GM12878 (cell line): ENCODE measurements at regions not wholly inside any gene's neighbourhood (a gene's known extent, or its start where the extent isn't known, plus 50 kb on each side); places are given as distances from the start of the nearest gene placed in this dataset.

ENCODE experiments used
- ATAC-seq: fragments of 200-7000 bp; cut with Tn5 transposase; 3 replicates; pipeline ENCODE4 v1.9.1; 2020; ENCODE audit warnings: mild to moderate bottlenecking, moderate library complexity
- BruUV-seq: library from RNA; stranded (reverse); fragments of 400-500 nt; replicated peaks from 2 replicates; lab custom pipeline; 2021; lab: Mats Ljungman, UMichigan
- CTCF ChIA-PET: fragments of 300-600 bp; sonication (Branson Sonifier 250); formaldehyde crosslinking; extraction: SDS; loops from one replicate; lab custom pipeline; 2021; ENCODE audit warnings: inconsistent platforms; lab: Yijun Ruan, JAX
- POLR2A ChIA-PET: fragments of 350-600 bp; formaldehyde crosslinking; extraction: SDS; loops from one replicate; lab custom pipeline; 2021; ENCODE audit warnings: inconsistent platforms; lab: Charles Lee
- RAD21 ChIA-PET: fragments of 300-600 bp; sonication (Branson Sonifier 250); formaldehyde crosslinking; loops from one replicate; lab custom pipeline; 2023; ENCODE audit warnings: antibody characterized with exemption; ENCODE audit not compliant: unreplicated experiment; lab: Charles Lee
- SMC1A ChIA-PET: fragments of 300-600 bp; sonication (Branson Sonifier 250); formaldehyde crosslinking; loops from one replicate; lab custom pipeline; 2023; ENCODE audit not compliant: unreplicated experiment, uncharacterized antibody; lab: Charles Lee
- DNase-seq: peaks from one replicate; pipeline ENCODE4 v3.0.0-alpha.2; 2011; ENCODE audit warnings: low read depth, low spot score
- FAIRE-seq: peaks from 3 replicates; lab custom pipeline; 2011; peaks lifted over from hg19 to GRCh38; lab: Jason Lieb, UNC
- H2AFZ ChIP-seq: 2 replicates; pipeline ENCODE4 v1.6.0; 2011; ENCODE audit warnings: low read depth, low read length, control low read depth; ENCODE audit not compliant: control insufficient read depth
- H3K27ac ChIP-seq: 2 replicates; pipeline ENCODE4 v1.5.1; 2011; ENCODE audit warnings: control low read depth; ENCODE audit not compliant: control insufficient read depth, insufficient read depth
- H3K27me3 ChIP-seq, 2 experiments: replicated peaks in 1 of 2; 2 replicates each; pipeline versions ENCODE4 v1.6.0 to v1.6.1; 2011; ENCODE audit warnings: low read length in 1 of 2; ENCODE audit not compliant: control insufficient read depth in 2 of 2, insufficient read depth in 2 of 2
- H3K36me3 ChIP-seq, 2 experiments: 2 replicates each; pipeline ENCODE4 v1.5.1; 2011; ENCODE audit warnings: low read length in 1 of 2; ENCODE audit not compliant: control insufficient read depth in 2 of 2, insufficient read depth in 2 of 2
- H3K4me1 ChIP-seq: 2 replicates; pipeline ENCODE4 v1.6.1; 2011; ENCODE audit warnings: mild to moderate bottlenecking, low read length, moderate library complexity, mixed read lengths; ENCODE audit not compliant: control insufficient read depth, insufficient read depth
- H3K4me2 ChIP-seq: 2 replicates; pipeline ENCODE4 v1.6.0; 2011; ENCODE audit warnings: control low read depth; ENCODE audit not compliant: control insufficient read depth, insufficient read depth
- H3K4me3 ChIP-seq: fragments of 200-600 bp; sonication (generic); 2 replicates; pipeline ENCODE4 v1.5.1; 2016
- H3K79me2 ChIP-seq: 2 replicates; pipeline ENCODE4 v1.6.0; 2011; ENCODE audit warnings: low read length; ENCODE audit not compliant: control insufficient read depth, insufficient read depth
- H3K9ac ChIP-seq: 2 replicates; pipeline ENCODE4 v1.8.0; 2011; ENCODE audit warnings: low read length, control low read depth, mixed read lengths; ENCODE audit not compliant: control insufficient read depth, insufficient read depth
- H3K9me3 ChIP-seq: replicated peaks from 3 replicates; pipeline ENCODE4 v1.5.1; 2011; ENCODE audit warnings: mild to moderate bottlenecking, low read length; ENCODE audit not compliant: control insufficient read depth, insufficient read depth
- H4K20me1 ChIP-seq: 2 replicates; pipeline ENCODE4 v1.6.0; 2011; ENCODE audit not compliant: control insufficient read depth, insufficient read depth
- NFYB ChIP-seq: IDR thresholded peaks from 2 replicates; pipeline ENCODE4 v1.6.1; 2011; ENCODE audit warnings: low read depth, mild to moderate bottlenecking, low read length, improper control_type of control experiment, moderate library complexity; ENCODE audit not compliant: insufficient read depth
- NRF1 ChIP-seq: conservative IDR thresholded peaks from 2 replicates; pipeline ENCODE4 v1.6.1; 2011; ENCODE audit warnings: mild to moderate bottlenecking, low read depth, low read length, improper control_type of control experiment
- PAX5 ChIP-seq: IDR thresholded peaks from 2 replicates; pipeline ENCODE4 v1.6.1; 2011; ENCODE audit warnings: low read depth, low read length, borderline replicate concordance
- PML ChIP-seq: IDR thresholded peaks from 2 replicates; pipeline ENCODE4 v1.6.1; 2012; ENCODE audit warnings: low read length, inconsistent platforms
- SUPT20H ChIP-seq: IDR thresholded peaks from 2 replicates; pipeline ENCODE4 v1.6.1; 2011; ENCODE audit warnings: low read depth, mild to moderate bottlenecking, low read length, moderate library complexity, borderline replicate concordance; ENCODE audit not compliant: control insufficient read depth
- WGBS: methylation state at CpG from one replicate; pipeline ENCODE4 v1.1.6; 2016; ENCODE audit warnings: low lambda C conversion rate; ENCODE audit not compliant: insufficient replicate concordance, insufficient coverage; ENCODE audit errors: missing lambda C conversion rate; 5-methylcytosine and 5-hydroxymethylcytosine counted together
- in situ Hi-C: fragments of 300-500 bp; cut with MboI; formaldehyde crosslinking; loops from 9 replicates; pipeline ENCODE4 v1.14.3; 2018; ENCODE audit warnings: mixed read lengths
- intact Hi-C: fragments of 100-400 bp; cut with micrococcal nuclease; formaldehyde crosslinking; loops from one replicate; pipeline ENCODE4 v1.14.2; 2022; ENCODE audit not compliant: unreplicated experiment
- TF ChIP-seq, protein P1 (sequence below): fragments of 450-650 bp; IDR thresholded peaks from 2 replicates; pipeline ENCODE4 v1.6.1; 2017; ENCODE audit warnings: borderline replicate concordance
- TF ChIP-seq, protein P2 (sequence below): fragments of 450-650 bp; IDR thresholded peaks from 2 replicates; pipeline ENCODE4 v1.6.1; 2017; ENCODE audit warnings: low read depth, mild to moderate bottlenecking, moderate library complexity

DNA sequence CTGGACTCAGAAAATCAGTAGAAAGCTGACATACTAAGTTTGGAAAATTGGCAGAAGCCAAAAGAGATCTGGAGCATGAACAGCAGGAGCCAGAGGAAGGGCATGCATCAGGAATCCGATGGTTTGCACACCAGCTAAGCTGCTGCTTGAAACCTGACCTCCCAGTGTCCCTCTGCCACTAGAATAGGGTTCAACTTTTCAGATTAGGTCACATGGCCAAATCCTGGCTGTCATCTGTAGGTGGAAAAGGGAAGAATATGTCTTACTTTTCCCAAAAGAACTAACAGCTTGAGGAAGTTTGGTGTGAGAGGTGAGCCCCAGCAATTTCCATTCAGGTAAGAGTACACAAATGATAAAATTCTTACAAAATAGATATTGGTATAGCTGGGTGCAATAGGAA is 732.6 kb downstream of the RERGL start:
- DNase-seq (no peak), FAIRE-seq (no peak), ATAC-seq (no peak)
- H3K36me3 ChIP-seq = no peaks in the 10 kb centered on the region
- CTCF ChIA-PET = no interaction called here
- SMC1A ChIA-PET = no interaction called here
- RAD21 ChIA-PET = no interaction called here
- H4K20me1 ChIP-seq = no peaks in the 10 kb centered on the region
- in situ Hi-C loops (no loop called here), intact Hi-C loops (no loop called here)
- TF ChIP-seq NRF1 (no peak), PML (no peak), SUPT20H (no peak), PAX5 (no peak), NFYB (no peak)
- TF ChIP-seq, protein P1, sequence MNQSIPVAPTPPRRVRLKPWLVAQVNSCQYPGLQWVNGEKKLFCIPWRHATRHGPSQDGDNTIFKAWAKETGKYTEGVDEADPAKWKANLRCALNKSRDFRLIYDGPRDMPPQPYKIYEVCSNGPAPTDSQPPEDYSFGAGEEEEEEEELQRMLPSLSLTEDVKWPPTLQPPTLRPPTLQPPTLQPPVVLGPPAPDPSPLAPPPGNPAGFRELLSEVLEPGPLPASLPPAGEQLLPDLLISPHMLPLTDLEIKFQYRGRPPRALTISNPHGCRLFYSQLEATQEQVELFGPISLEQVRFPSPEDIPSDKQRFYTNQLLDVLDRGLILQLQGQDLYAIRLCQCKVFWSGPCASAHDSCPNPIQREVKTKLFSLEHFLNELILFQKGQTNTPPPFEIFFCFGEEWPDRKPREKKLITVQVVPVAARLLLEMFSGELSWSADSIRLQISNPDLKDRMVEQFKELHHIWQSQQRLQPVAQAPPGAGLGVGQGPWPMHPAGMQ = no peak
- TF ChIP-seq, protein P2, sequence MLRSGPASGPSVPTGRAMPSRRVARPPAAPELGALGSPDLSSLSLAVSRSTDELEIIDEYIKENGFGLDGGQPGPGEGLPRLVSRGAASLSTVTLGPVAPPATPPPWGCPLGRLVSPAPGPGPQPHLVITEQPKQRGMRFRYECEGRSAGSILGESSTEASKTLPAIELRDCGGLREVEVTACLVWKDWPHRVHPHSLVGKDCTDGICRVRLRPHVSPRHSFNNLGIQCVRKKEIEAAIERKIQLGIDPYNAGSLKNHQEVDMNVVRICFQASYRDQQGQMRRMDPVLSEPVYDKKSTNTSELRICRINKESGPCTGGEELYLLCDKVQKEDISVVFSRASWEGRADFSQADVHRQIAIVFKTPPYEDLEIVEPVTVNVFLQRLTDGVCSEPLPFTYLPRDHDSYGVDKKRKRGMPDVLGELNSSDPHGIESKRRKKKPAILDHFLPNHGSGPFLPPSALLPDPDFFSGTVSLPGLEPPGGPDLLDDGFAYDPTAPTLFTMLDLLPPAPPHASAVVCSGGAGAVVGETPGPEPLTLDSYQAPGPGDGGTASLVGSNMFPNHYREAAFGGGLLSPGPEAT = no peak
- no peaks in the 10 kb centered on the region for H3K9me3 ChIP-seq
- H3K9ac ChIP-seq = no peak overlapping the region
- H3K27me3 ChIP-seq = no peaks in the 10 kb centered on the region
- no peak overlapping the region for H3K27ac ChIP-seq
- no TSS peak for BruUV-seq
- no peak overlapping the region for H3K4me2 ChIP-seq
- no peak overlapping the region for H2AFZ ChIP-seq
- H3K4me3 ChIP-seq = no peak overlapping the region
- no peaks in the 10 kb centered on the region for H3K79me2 ChIP-seq
- H3K4me1 ChIP-seq = no peaks in the 10 kb centered on the region
- 0% methylated on average over 1 of the region's 1 CpG for WGBS
- POLR2A ChIA-PET = no interaction called here
